ENCODE measurements at regions not wholly inside any gene's neighbourhood (a gene's known extent, or its start where the extent isn't known, plus 50 kb on each side); places are given as distances from the start of the nearest gene placed in this dataset. TPM values are rescaled to one million over a fixed set of nuclear protein-coding genes. Genes with fewer than 3 reads are reported as not detected.

GRCh38 chr5:25851301-25851700 is 1187.1 kb downstream of the CDH9 start:
- Histone ChIP-seq H3K4me1 (peaks cover 0 to 3% (median 0%) of the 10 kb centered on the region in 4 donors), H3K4me3 (no peak overlapping the region), H3K27ac (no peak overlapping the region), H3K27me3 (no peaks in the 10 kb centered on the region), H3K36me3 (no peaks in the 10 kb centered on the region), H3K9me3 (no peaks in the 10 kb centered on the region)
- no peak for DNase-seq (ENCODE audit: low spot score in 2 of 2)
- WGBS, 2 donors = 73 to 74% methylated on average over 7 to 9 of the region's 9 CpGs
- TF ChIP-seq EP300 (IDR thresholded peaks at IDR 0.05) = no peak
- no peak for TF ChIP-seq CTCF (IDR thresholded peaks at IDR 0.05)
- no peak for TF ChIP-seq POLR2A (IDR thresholded peaks at IDR 0.05)

GRCh38 chr5:25850581-25850980 is 1187.8 kb downstream of the CDH9 start:
- TF ChIP-seq POLR2A (IDR thresholded peaks at IDR 0.05) = no peak
- TF ChIP-seq EP300 (IDR thresholded peaks at IDR 0.05) = no peak
- TF ChIP-seq CTCF (IDR thresholded peaks at IDR 0.05) = no peak
- Histone ChIP-seq H3K36me3 (no peaks in the 10 kb centered on the region), H3K27me3 (no peaks in the 10 kb centered on the region), H3K27ac (no peak overlapping the region), H3K4me1 (peaks cover 0 to 3% (median 0%) of the 10 kb centered on the region in 4 donors), H3K9me3 (peaks cover 0 to 2% (median 0%) of the 10 kb centered on the region in 4 donors), H3K4me3 (no peak overlapping the region)
- DNase-seq (ENCODE audit: low spot score in 2 of 2) = no peak
- 29 to 32% methylated on average over 5 of the region's 5 CpGs for WGBS, 2 donors

- no peak overlapping the region for H3K27ac ChIP-seq
- no peak overlapping the region for H3K4me3 ChIP-seq
- no peaks in the 10 kb centered on the region for H3K27me3 ChIP-seq
- no peaks in the 10 kb centered on the region for H3K36me3 ChIP-seq
- peaks cover 0 to 3% (median 0%) of the 10 kb centered on the region in 4 donors for H3K4me1 ChIP-seq
- 56 to 61% methylated on average over 2 of the region's 2 CpGs for WGBS, 2 donors
- no peak for DNase-seq (ENCODE audit: low spot score in 2 of 2)
- H3K9me3 ChIP-seq = peaks cover 0 to 11% (median 0%) of the 10 kb centered on the region in 4 donors
- TF ChIP-seq POLR2A (IDR thresholded peaks at IDR 0.05) (no peak), CTCF (IDR thresholded peaks at IDR 0.05) (no peak), EP300 (IDR thresholded peaks at IDR 0.05) (no peak)
Observed at GRCh38 chr5:25849270-25849669, 1189.1 kb downstream of the CDH9 start.

GRCh38 chr5:25823330-25823873 is 1178.6 kb upstream of the CDH10 start:
- Histone ChIP-seq H3K4me3 (no peak overlapping the region), H3K4me1 (no peaks in the 10 kb centered on the region), H3K27me3 (no peaks in the 10 kb centered on the region), H3K27ac (no peak overlapping the region), H3K36me3 (no peaks in the 10 kb centered on the region), H3K9me3 (peaks cover 0 to 8% (median 0%) of the 10 kb centered on the region in 4 donors)
- no peak for TF ChIP-seq CTCF (IDR thresholded peaks at IDR 0.05)
- 95 to 96% methylated on average over 8 to 17 of the region's 22 CpGs for WGBS, 2 donors
- DNase-seq (ENCODE audit: low spot score in 2 of 2) = no peak

Small RNAs in the stretch of these regions (small RNA-seq; reads per million reads assigned to genes)
- not detected for gene AC113347.2
- not detected for gene AC113347.3
- not detected for gene RNU4-43P

Data from tibial nerve (tissue), 4 donors.